ENCODE measurements at regions not wholly inside any gene's neighbourhood (a gene's known extent, or its start where the extent isn't known, plus 50 kb on each side); places are given as distances from the start of the nearest gene placed in this dataset.

- Histone ChIP-seq H3K9me1 (replicated peaks; ENCODE audit: control insufficient read depth, extremely low read depth, insufficient read depth, low read length) (no peaks in the 10 kb centered on the region), H2AFZ (ENCODE audit: low read depth, low read length) (no peak overlapping the region), H3K27me3 (ENCODE audit: control insufficient read depth in 2 of 2, insufficient read depth in 2 of 2, low read length in 2 of 2) (no peaks in the 10 kb centered on the region), H3K4me3 (replicated peaks in 1 of 3; ENCODE audit: insufficient read depth in 1 of 3, low read depth in 1 of 3, low read length in 3 of 3) (no peak overlapping the region), H3K9me3 (replicated peaks; ENCODE audit: control insufficient read depth, insufficient read depth, low read length) (no peaks in the 10 kb centered on the region), H3K9ac (replicated peaks; ENCODE audit: extremely low read depth, insufficient read depth, low read length) (no peak overlapping the region), H3K79me2 (ENCODE audit: control insufficient read depth, insufficient read depth, low read length) (no peaks in the 10 kb centered on the region), H3K4me2 (ENCODE audit: insufficient read depth, low read length) (no peak overlapping the region), H4K20me1 (replicated peaks; ENCODE audit: control insufficient read depth, extremely low read depth, insufficient read depth, low read length) (no peaks in the 10 kb centered on the region), H3K4me1 (ENCODE audit: control insufficient read depth, extremely low read depth, insufficient read depth, low read length) (no peaks in the 10 kb centered on the region), H3K27ac (ENCODE audit: insufficient read depth, low read depth, low read length) (no peak overlapping the region), H3K36me3 (ENCODE audit: control insufficient read depth in 2 of 2, extremely low read depth in 1 of 2, insufficient read depth in 2 of 2, low read length in 2 of 2) (no peaks in the 10 kb centered on the region)
- no TSS peak for BruUV-seq (replicated peaks)
- POLR2A ChIA-PET: no interaction called here
- intact Hi-C loops (cut with micrococcal nuclease) (no loop called here), dilution Hi-C loops (cut with MboI; ENCODE audit: extremely low pct_ligation_motif_present, low sequenced_read_pairs) (no loop called here)
- CTCF ChIA-PET: interaction anchor here (1.1 kb wide), 1 partner anchor 14 kb away, joined by 3 read pairs; no protein-coding TSS in a partner anchor
- DNase-seq (ENCODE audit: low read depth, low spot score) (no peak), FAIRE-seq (no peak)
- TF ChIP-seq EZH2 (IDR thresholded peaks at IDR 0.05; ENCODE audit: borderline replicate concordance, low read depth, low read length, severe bottlenecking) (no peak), MAX (IDR thresholded peaks at IDR 0.05; ENCODE audit: insufficient read depth, insufficient read length) (no peak), FOS (IDR thresholded peaks at IDR 0.05; ENCODE audit: borderline replicate concordance, insufficient read depth, low read length) (no peak), POLR2AphosphoS5 (IDR thresholded peaks at IDR 0.05; ENCODE audit: insufficient read depth, low read depth, low read length) (no peak), POLR2A (IDR thresholded peaks at IDR 0.05; ENCODE audit: low read depth, low read length) (no peak)
- TF ChIP-seq, protein P1, sequence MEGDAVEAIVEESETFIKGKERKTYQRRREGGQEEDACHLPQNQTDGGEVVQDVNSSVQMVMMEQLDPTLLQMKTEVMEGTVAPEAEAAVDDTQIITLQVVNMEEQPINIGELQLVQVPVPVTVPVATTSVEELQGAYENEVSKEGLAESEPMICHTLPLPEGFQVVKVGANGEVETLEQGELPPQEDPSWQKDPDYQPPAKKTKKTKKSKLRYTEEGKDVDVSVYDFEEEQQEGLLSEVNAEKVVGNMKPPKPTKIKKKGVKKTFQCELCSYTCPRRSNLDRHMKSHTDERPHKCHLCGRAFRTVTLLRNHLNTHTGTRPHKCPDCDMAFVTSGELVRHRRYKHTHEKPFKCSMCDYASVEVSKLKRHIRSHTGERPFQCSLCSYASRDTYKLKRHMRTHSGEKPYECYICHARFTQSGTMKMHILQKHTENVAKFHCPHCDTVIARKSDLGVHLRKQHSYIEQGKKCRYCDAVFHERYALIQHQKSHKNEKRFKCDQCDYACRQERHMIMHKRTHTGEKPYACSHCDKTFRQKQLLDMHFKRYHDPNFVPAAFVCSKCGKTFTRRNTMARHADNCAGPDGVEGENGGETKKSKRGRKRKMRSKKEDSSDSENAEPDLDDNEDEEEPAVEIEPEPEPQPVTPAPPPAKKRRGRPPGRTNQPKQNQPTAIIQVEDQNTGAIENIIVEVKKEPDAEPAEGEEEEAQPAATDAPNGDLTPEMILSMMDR (IDR thresholded peaks at IDR 0.05; ENCODE audit: extremely low read depth in 1 of 2, insufficient read depth in 1 of 2, low read depth in 1 of 2, low read length in 2 of 2): no peak
Measured at GRCh38 chr21:24693779-24694178, 913.5 kb downstream of the MRPL39 start.

DNA sequence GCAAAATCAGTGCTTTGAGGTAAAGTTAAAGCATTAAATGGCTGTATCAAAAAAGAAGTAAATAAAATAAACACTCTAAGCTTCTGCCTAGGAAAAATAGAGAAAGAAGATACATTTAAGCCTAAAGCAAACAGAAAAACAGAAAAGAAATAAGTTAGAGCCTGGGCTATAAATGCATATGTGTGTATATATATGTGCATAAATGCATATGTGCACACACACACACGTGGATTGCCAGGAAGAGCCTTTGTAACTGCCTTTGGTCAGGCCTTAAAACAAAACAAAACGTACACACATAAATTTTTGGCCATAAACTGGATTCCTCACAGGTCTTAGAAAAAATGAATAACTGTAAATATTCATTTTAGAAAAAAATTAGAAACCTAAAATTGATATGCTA lies 925.8 kb downstream of the MRPL39 start:
- intact Hi-C loops (cut with micrococcal nuclease): no loop called here
- POLR2A ChIA-PET: no interaction called here
- FAIRE-seq (no peak), DNase-seq (ENCODE audit: low read depth, low spot score) (no peak)
- Histone ChIP-seq H3K27me3 (ENCODE audit: control insufficient read depth in 2 of 2, insufficient read depth in 2 of 2, low read length in 2 of 2) (no peaks in the 10 kb centered on the region), H3K9me3 (replicated peaks; ENCODE audit: control insufficient read depth, insufficient read depth, low read length) (peaks cover 2% of the 10 kb centered on the region), H3K4me1 (ENCODE audit: control insufficient read depth, extremely low read depth, insufficient read depth, low read length) (no peaks in the 10 kb centered on the region), H3K36me3 (ENCODE audit: control insufficient read depth in 2 of 2, extremely low read depth in 1 of 2, insufficient read depth in 2 of 2, low read length in 2 of 2) (no peaks in the 10 kb centered on the region), H3K4me3 (replicated peaks in 1 of 3; ENCODE audit: insufficient read depth in 1 of 3, low read depth in 1 of 3, low read length in 3 of 3) (no peak overlapping the region), H3K79me2 (ENCODE audit: control insufficient read depth, insufficient read depth, low read length) (no peaks in the 10 kb centered on the region), H3K9me1 (replicated peaks; ENCODE audit: control insufficient read depth, extremely low read depth, insufficient read depth, low read length) (no peaks in the 10 kb centered on the region), H2AFZ (ENCODE audit: low read depth, low read length) (no peak overlapping the region), H3K9ac (replicated peaks; ENCODE audit: extremely low read depth, insufficient read depth, low read length) (no peak overlapping the region), H4K20me1 (replicated peaks; ENCODE audit: control insufficient read depth, extremely low read depth, insufficient read depth, low read length) (no peaks in the 10 kb centered on the region), H3K27ac (ENCODE audit: insufficient read depth, low read depth, low read length) (no peak overlapping the region), H3K4me2 (ENCODE audit: insufficient read depth, low read length) (no peak overlapping the region)
- BruUV-seq (replicated peaks): no TSS peak
- CTCF ChIA-PET: no interaction called here
- dilution Hi-C loops (cut with MboI; ENCODE audit: extremely low pct_ligation_motif_present, low sequenced_read_pairs): no loop called here
- TF ChIP-seq FOS (IDR thresholded peaks at IDR 0.05; ENCODE audit: borderline replicate concordance, insufficient read depth, low read length) (no peak), POLR2A (IDR thresholded peaks at IDR 0.05; ENCODE audit: low read depth, low read length) (no peak), MAX (IDR thresholded peaks at IDR 0.05; ENCODE audit: insufficient read depth, insufficient read length) (no peak), EZH2 (IDR thresholded peaks at IDR 0.05; ENCODE audit: borderline replicate concordance, low read depth, low read length, severe bottlenecking) (no peak), GATA2 (IDR thresholded peaks at IDR 0.05; ENCODE audit: insufficient read depth, insufficient read length, low read depth, low read length) (no peak), JUN (IDR thresholded peaks at IDR 0.05; ENCODE audit: borderline replicate concordance, insufficient read depth, insufficient read length, low read depth) (no peak), MYC (IDR thresholded peaks at IDR 0.05; ENCODE audit: low read depth, low read length) (no peak), POLR2AphosphoS5 (IDR thresholded peaks at IDR 0.05; ENCODE audit: insufficient read depth, low read depth, low read length) (no peak)
- TF ChIP-seq, protein P1 (IDR thresholded peaks at IDR 0.05; ENCODE audit: extremely low read depth in 1 of 2, insufficient read depth in 1 of 2, low read depth in 1 of 2, low read length in 2 of 2): no peak

Measured in endothelial cell of umbilical vein (primary cell).